MM.1S (cell line): ENCODE measurements at regions not wholly inside any gene's neighbourhood (a gene's known extent, or its start where the extent isn't known, plus 50 kb on each side); places are given as distances from the start of the nearest gene placed in this dataset.
"Not testable (repeated sequence)": the region's sequence is repeated elsewhere in the genome, so short reads cannot be mapped to it uniquely, and the experiment has no call there.

Experiments
- DNase-seq: peaks from one replicate; pipeline ENCODE4 v3.0.0-alpha.2; 2015
- H2AFZ ChIP-seq: fragments of 300-600 bp; sonication (generic); 2 replicates; pipeline ENCODE4 v1.6.0; 2016; ENCODE audit warnings: antibody characterized with exemption, low read length
- H3F3A ChIP-seq: fragments of 300-600 bp; sonication (generic); 2 replicates; pipeline ENCODE4 v1.6.1; 2016; ENCODE audit warnings: mild to moderate bottlenecking, antibody characterized with exemption, low read length, moderate library complexity, mixed read lengths; ENCODE audit not compliant: insufficient read depth
- H3K27ac ChIP-seq: fragments of 300-600 bp; sonication (generic); 2 replicates; pipeline ENCODE4 v1.5.1; 2016; ENCODE audit warnings: mild to moderate bottlenecking, low read length
- H3K27me3 ChIP-seq: fragments of 300-600 bp; sonication (generic); replicated peaks from 2 replicates; pipeline ENCODE4 v1.6.0; 2016; ENCODE audit warnings: low read length; ENCODE audit not compliant: insufficient read depth
- H3K36me3 ChIP-seq: fragments of 300-600 bp; sonication (generic); replicated peaks from 2 replicates; pipeline ENCODE4 v1.6.1; 2016; ENCODE audit warnings: mild to moderate bottlenecking, low read length, mixed read lengths; ENCODE audit not compliant: insufficient read depth
- H3K4me1 ChIP-seq: fragments of 300-600 bp; sonication (generic); 2 replicates; pipeline ENCODE4 v1.6.1; 2016; ENCODE audit warnings: low read length, mixed read lengths
- H3K4me2 ChIP-seq: fragments of 300-600 bp; sonication (generic); 2 replicates; pipeline ENCODE4 v1.6.0; 2016; ENCODE audit warnings: low read depth, low read length
- H3K4me3 ChIP-seq: fragments of 300-600 bp; sonication (generic); 2 replicates; pipeline ENCODE4 v1.5.1; 2016; ENCODE audit warnings: low read length, mixed read lengths
- H3K79me2 ChIP-seq: fragments of 300-600 bp; sonication (generic); 2 replicates; pipeline ENCODE4 v1.6.1; 2016; ENCODE audit warnings: mixed run types, low read length, mixed read lengths
- H3K9ac ChIP-seq: fragments of 300-600 bp; sonication (generic); 2 replicates; pipeline ENCODE4 v1.6.1; 2016; ENCODE audit warnings: low read length, mixed read lengths
- H3K9me2 ChIP-seq: fragments of 300-600 bp; sonication (generic); replicated peaks from 2 replicates; pipeline ENCODE4 v1.6.1; 2016; ENCODE audit warnings: mild to moderate bottlenecking, low read length, mixed read lengths; ENCODE audit not compliant: insufficient read depth
- H3K9me3 ChIP-seq: fragments of 300-600 bp; sonication (generic); replicated peaks from 2 replicates; pipeline ENCODE4 v1.6.1; 2016; ENCODE audit warnings: mild to moderate bottlenecking, low read length, mixed read lengths; ENCODE audit not compliant: insufficient read depth
- H4K20me1 ChIP-seq: fragments of 300-600 bp; sonication (generic); 2 replicates; pipeline ENCODE4 v1.6.1; 2016; ENCODE audit warnings: mild to moderate bottlenecking, low read length, moderate library complexity, mixed read lengths; ENCODE audit not compliant: insufficient read depth
- EZH2 ChIP-seq: fragments of 300-600 bp; sonication (generic); optimal IDR thresholded peaks from 2 replicates; pipeline ENCODE3; 2017; ENCODE audit warnings: low read depth, mild to moderate bottlenecking, antibody characterized with exemption, low read length, mixed read lengths
- EZH2phosphoT487 ChIP-seq: fragments of 300-600 bp; sonication (generic); IDR thresholded peaks from 2 replicates; pipeline ENCODE4 v1.6.1; 2018; ENCODE audit warnings: antibody characterized with exemption, low read length
- TF ChIP-seq, protein P1 (sequence below): fragments of 300-600 bp; sonication (generic); IDR thresholded peaks from 2 replicates; pipeline ENCODE4 v1.5.1; 2016; ENCODE audit warnings: antibody characterized with exemption, low read length, mixed read lengths

DNA sequence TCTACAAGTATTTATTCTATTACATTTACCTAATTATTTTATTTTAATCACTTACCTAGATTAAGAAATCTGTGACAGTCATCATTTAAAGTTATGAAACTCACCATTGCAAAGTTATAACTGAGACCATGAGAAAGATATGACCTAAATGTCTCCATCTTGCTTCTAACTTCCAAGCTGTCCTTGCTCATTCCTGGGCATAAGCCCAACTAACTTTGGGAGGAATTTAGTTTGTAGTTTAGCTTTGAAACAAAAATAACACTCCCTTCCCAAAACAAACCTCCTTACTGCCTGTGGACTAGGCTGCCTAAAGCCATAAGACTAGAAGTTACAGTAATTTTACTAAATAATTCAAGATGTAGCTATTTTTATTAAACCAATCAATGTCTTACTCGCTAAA is 195.6 kb upstream of the RAI14 start:
- Histone ChIP-seq H4K20me1 (no peaks in the 10 kb centered on the region), H3K4me1 (peaks cover 5% of the 10 kb centered on the region), H3F3A (no peaks in the 10 kb centered on the region), H3K79me2 (no peaks in the 10 kb centered on the region), H3K9me3 (no peaks in the 10 kb centered on the region), H3K4me2 (no peak overlapping the region), H3K4me3 (no peak overlapping the region), H3K9ac (no peak overlapping the region), H3K9me2 (no peaks in the 10 kb centered on the region), H3K27ac (no peak overlapping the region), H2AFZ (no peak overlapping the region), H3K27me3 (no peaks in the 10 kb centered on the region), H3K36me3 (no peaks in the 10 kb centered on the region)
- no peak for TF ChIP-seq EZH2phosphoT487
- TF ChIP-seq, protein P1, sequence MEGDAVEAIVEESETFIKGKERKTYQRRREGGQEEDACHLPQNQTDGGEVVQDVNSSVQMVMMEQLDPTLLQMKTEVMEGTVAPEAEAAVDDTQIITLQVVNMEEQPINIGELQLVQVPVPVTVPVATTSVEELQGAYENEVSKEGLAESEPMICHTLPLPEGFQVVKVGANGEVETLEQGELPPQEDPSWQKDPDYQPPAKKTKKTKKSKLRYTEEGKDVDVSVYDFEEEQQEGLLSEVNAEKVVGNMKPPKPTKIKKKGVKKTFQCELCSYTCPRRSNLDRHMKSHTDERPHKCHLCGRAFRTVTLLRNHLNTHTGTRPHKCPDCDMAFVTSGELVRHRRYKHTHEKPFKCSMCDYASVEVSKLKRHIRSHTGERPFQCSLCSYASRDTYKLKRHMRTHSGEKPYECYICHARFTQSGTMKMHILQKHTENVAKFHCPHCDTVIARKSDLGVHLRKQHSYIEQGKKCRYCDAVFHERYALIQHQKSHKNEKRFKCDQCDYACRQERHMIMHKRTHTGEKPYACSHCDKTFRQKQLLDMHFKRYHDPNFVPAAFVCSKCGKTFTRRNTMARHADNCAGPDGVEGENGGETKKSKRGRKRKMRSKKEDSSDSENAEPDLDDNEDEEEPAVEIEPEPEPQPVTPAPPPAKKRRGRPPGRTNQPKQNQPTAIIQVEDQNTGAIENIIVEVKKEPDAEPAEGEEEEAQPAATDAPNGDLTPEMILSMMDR = no peak
- TF ChIP-seq EZH2 = no peak
- DNase-seq = no peak

DNA sequence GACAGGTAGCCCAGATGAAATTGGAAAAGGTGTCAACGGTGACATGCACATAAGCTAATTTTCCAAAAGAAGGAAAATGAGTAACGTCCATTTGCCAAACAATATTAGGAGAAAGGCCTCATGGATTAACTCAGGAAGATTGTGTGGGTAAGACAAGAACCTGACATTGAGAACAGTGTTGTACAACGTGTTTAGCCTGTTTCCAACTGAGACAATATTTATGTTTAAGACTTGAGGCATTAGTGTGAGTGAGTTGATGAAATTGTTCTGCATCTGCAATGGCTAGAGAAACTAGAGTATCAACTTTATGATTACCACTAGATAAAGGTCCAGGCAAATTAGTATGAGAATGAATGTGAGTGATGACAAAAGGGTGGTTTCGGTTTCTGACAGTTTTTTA is 191.3 kb upstream of the RAI14 start:
- H3K9ac ChIP-seq = no peak overlapping the region
- H3K79me2 ChIP-seq = no peaks in the 10 kb centered on the region
- no peak overlapping the region for H3K4me3 ChIP-seq
- H4K20me1 ChIP-seq = no peaks in the 10 kb centered on the region
- H2AFZ ChIP-seq = 0 out of 2 replicates have a peak overlapping the region, but pooled peaks have one; percentile 43
- H3K4me2 ChIP-seq = peak overlapping the region; percentile 61; the same call in 1 of the 2 replicates
- peaks cover 25% of the 10 kb centered on the region for H3K4me1 ChIP-seq
- H3F3A ChIP-seq = no peaks in the 10 kb centered on the region
- no peaks in the 10 kb centered on the region for H3K27me3 ChIP-seq
- no peak for TF ChIP-seq EZH2
- TF ChIP-seq, protein P1 = no peak
- no peak for TF ChIP-seq EZH2phosphoT487
- peak overlapping the region; percentile 14; the same call in 1 of the 2 replicates for H3K27ac ChIP-seq
- H3K9me2 ChIP-seq = no peaks in the 10 kb centered on the region
- no peaks in the 10 kb centered on the region for H3K36me3 ChIP-seq
- peak; percentile 61 for DNase-seq
- no peaks in the 10 kb centered on the region for H3K9me3 ChIP-seq

DNA sequence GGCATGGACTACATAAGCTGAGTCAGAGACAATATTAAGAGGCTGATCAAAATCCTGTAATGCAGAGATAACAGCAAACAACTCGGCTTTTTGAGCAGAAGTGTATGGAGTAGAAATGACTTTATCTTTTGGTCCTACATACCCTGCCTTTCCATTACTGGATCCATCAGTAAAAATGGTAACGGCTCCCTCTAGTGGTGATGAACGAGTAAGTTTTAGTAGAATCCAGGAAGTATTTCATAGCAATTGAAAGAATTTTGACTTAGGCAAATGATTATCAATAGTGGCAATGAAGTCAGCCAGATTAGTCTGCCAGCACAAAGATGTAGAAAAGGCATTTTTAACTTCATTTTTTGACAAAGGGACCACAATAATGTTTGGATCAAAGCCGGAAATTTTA is 190.8 kb upstream of the RAI14 start:
- peak overlapping the region; percentile 61; the same call in 1 of the 2 replicates for H3K4me2 ChIP-seq
- H3K79me2 ChIP-seq, H4K20me1 ChIP-seq, H3K9me3 ChIP-seq, H3K36me3 ChIP-seq, H2AFZ ChIP-seq, H3K9ac ChIP-seq, H3F3A ChIP-seq, H3K27ac ChIP-seq, H3K9me2 ChIP-seq, H3K4me3 ChIP-seq, H3K27me3 ChIP-seq: not testable (repeated sequence)
- DNase-seq = peak; percentile 59
- peaks cover 25% of the 10 kb centered on the region for H3K4me1 ChIP-seq

DNA sequence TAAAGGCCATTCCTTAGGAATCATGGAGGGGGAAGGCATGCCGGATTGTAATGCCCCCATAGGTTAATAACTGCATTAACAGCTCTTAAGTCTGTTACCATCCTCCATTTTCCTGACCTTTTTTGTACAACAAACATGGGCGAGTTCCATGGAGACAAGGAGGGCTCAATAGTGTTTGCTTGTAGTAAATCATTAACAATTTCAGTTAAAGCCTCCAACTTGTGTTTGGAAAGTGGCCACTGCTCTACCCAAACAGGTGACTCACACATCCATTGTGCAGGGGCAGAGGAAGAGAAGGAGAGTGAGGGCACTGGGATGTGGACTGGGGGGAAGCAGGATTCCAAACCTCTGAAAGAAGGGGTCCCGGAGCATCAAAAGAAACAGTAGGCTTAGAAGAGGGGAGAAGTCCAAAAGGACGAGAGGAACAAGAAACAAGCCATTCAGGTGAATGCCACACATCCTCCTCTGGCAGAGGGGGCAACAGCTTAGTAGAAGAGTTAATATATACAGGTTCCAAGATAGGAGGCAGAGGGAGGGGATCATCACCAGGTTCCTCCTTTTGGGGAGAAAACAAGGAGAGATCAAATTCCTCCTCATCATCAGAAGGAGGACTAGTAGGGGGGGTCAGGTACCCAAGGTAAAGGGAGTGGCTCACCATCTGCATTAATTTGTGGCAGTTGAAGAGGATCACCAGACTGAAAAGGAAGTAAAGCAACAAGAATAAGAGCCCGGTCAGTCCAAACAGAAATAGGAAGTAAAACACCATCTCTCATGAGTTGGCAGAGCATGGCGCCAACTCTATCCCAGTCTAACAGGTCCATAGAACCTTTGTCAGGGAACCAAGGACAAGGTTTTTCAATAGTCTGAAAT is 189.4 kb upstream of the RAI14 start:
- not testable (repeated sequence) for H4K20me1 ChIP-seq, H3K9ac ChIP-seq, H3K4me3 ChIP-seq, H3K27ac ChIP-seq, H3K79me2 ChIP-seq, H2AFZ ChIP-seq, H3K27me3 ChIP-seq, H3K36me3 ChIP-seq, H3F3A ChIP-seq, H3K9me3 ChIP-seq, H3K4me2 ChIP-seq, H3K9me2 ChIP-seq, DNase-seq
- H3K4me1 ChIP-seq = peaks cover 25% of the 10 kb centered on the region
